GM12892 (cell line): ENCODE measurements at regions not wholly inside any gene's neighbourhood (a gene's known extent, or its start where the extent isn't known, plus 50 kb on each side); places are given as distances from the start of the nearest gene placed in this dataset.

ENCODE experiments used
- DNase-seq: peaks from one replicate; pipeline ENCODE4 v3.0.0; 2011; ENCODE audit not compliant: insufficient read length
- FAIRE-seq: peaks from 2 replicates; lab custom pipeline; 2011; peaks lifted over from hg19 to GRCh38; lab: Jason Lieb, UNC
- POLR2A ChIP-seq: IDR thresholded peaks from 2 replicates; pipeline ENCODE4 v1.6.1; 2011; ENCODE audit warnings: low read depth, low read length, control low read depth
- POLR2AphosphoS5 ChIP-seq: IDR thresholded peaks from 2 replicates; pipeline ENCODE4 v1.6.1; 2011; ENCODE audit warnings: low read depth, low read length, control low read depth
- TAF1 ChIP-seq: IDR thresholded peaks from 2 replicates; pipeline ENCODE4 v1.6.1; 2011; ENCODE audit warnings: low read depth, mild to moderate bottlenecking, control low read depth, low read length, borderline replicate concordance

DNA sequence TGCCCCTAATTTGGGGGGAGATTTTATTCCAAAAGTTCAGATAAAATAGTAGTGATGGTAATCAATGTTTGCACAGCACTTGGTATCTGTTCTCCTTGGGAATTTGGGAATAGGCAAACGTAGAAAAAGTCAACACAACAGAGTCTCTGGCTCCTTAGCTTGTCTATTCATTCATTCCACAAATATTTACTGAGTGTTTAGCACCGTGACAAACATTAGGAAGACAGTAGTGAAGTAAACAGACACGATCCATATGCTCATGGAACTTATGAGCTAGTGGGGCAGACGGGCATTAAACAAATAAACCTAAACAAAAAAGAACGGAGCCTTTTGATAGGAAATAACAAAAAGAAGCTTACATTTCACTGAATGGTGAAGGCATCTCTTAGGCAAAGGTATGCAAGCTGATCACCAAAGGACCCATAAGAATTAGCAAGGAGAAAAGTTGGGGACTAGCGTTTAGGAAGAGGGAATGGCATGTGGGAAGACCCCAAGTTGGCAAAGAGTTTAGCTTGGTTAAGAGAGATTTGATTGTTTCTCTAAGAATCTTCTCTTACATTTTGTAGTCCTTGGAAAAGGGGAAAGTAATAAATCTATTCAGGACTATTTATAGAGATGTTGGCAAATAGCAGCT, 243.9 kb upstream of the NPY start:
- TF ChIP-seq POLR2AphosphoS5 = no peak
- TF ChIP-seq TAF1 = no peak
- TF ChIP-seq POLR2A = no peak
- DNase-seq (no peak), FAIRE-seq (no peak)

DNA sequence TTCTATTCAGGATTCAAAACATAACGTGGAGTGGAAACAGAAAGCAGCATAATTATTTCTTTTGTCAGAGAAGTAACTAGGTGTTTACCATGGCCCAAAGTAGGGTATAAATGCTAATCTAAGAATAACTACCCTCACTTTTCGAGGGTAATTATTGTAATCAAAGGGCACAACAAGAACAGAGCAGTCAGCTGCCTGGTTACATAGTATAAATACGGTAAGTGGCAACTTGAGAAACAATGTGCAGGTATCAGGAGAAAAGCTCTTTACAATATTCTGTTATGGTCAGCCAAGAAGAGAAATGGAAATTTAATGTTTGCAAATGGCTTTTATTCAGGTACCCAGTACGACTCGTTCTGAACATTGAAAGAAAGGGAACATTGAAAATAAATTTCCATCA, 242.0 kb upstream of the NPY start:
- no peak for TF ChIP-seq TAF1
- no peak for TF ChIP-seq POLR2A
- TF ChIP-seq POLR2AphosphoS5 = no peak
- DNase-seq (no peak), FAIRE-seq (no peak)

DNA sequence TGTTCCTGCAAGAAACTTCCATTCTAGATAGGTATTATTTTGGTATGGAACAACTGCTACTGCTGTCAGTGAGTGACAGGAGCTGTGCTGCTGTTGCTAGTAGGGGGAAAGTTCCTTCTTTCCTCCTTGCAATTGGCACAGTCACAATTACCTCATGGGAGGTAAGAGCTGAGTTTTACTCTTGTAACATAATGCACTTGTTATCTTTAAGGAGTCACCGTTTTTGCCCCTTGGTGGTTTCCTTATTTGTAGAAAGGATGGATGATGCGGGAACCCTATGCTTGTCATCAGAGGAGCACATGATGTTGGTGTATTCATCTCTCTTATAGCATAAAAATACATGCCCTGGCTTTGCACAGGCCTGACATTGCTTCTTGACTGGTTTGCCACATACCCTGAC, 234.7 kb upstream of the NPY start:
- no peak for DNase-seq
- no peak for TF ChIP-seq POLR2AphosphoS5
- no peak for TF ChIP-seq POLR2A
- TF ChIP-seq TAF1 = no peak
- FAIRE-seq = no peak

DNA sequence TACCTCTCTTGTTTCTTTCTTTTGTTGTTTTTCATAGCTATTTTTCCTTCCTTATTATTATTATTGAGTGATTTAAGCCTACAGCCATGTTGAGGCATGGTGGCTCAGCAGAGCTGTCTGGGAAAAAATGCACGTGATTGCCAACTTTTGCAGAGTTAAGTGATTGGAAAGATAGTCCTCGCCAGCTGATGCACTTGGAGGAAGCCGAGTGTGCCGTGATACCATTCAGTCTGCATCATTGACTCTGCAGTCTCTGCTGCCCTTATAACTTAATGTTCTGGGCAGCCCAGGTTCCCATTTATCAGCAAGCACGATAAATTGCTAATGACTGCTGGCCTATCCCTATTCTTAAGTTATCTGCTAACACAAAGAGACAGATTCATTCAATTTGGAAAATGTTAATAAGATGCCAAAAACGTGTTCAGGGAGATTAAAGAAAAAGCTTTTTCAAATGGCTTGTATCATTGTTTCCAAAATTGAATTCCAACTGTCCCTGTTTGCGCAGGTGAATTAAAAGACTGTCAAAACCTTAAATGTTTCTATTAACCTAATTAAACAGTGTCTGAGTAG, 232.9 kb upstream of the NPY start:
- TF ChIP-seq TAF1 = no peak
- TF ChIP-seq POLR2A = no peak
- no peak for TF ChIP-seq POLR2AphosphoS5
- FAIRE-seq (no peak), DNase-seq (no peak)

GRCh38 chr7:24051651-24052050, 232.3 kb upstream of the NPY start:
- no peak for TF ChIP-seq POLR2AphosphoS5
- no peak for TF ChIP-seq TAF1
- TF ChIP-seq POLR2A = no peak
- no peak for FAIRE-seq
- no peak for DNase-seq

GRCh38 chr7:24052572-24053260, 231.3 kb upstream of the NPY start:
- FAIRE-seq (no peak), DNase-seq (no peak)
- TF ChIP-seq POLR2AphosphoS5 (no peak), POLR2A (no peak), TAF1 (no peak)

GRCh38 chr7:24054236-24054635, 229.8 kb upstream of the NPY start:
- FAIRE-seq (no peak), DNase-seq (no peak)
- TF ChIP-seq POLR2A (no peak), TAF1 (no peak), POLR2AphosphoS5 (no peak)

- TF ChIP-seq POLR2A = no peak
- TF ChIP-seq POLR2AphosphoS5 = no peak
- TF ChIP-seq TAF1 = no peak
- FAIRE-seq (no peak), DNase-seq (no peak)
These were observed 226.7 kb upstream of the NPY start for GRCh38 chr7:24057243-24057642.

- DNase-seq = no peak
- no peak for TF ChIP-seq TAF1
- TF ChIP-seq POLR2AphosphoS5 = no peak
- TF ChIP-seq POLR2A = no peak
- FAIRE-seq = no peak
These were observed 225.0 kb upstream of the NPY start for GRCh38 chr7:24058953-24059352.

GRCh38 chr7:24059775-24060174, 224.2 kb upstream of the NPY start:
- TF ChIP-seq TAF1 = no peak
- no peak for TF ChIP-seq POLR2A
- TF ChIP-seq POLR2AphosphoS5 = no peak
- FAIRE-seq (no peak), DNase-seq (no peak)

- DNase-seq (no peak), FAIRE-seq (no peak)
- TF ChIP-seq POLR2A = no peak
- no peak for TF ChIP-seq TAF1
- TF ChIP-seq POLR2AphosphoS5 = no peak
These were observed 220.3 kb upstream of the NPY start for GRCh38 chr7:24063721-24064120.

- no peak for FAIRE-seq
- no peak for TF ChIP-seq POLR2AphosphoS5
- no peak for TF ChIP-seq POLR2A
- TF ChIP-seq TAF1 = no peak
- DNase-seq = no peak
These were observed 214.2 kb upstream of the NPY start for GRCh38 chr7:24069751-24070150.
